ENCODE measurements at regions not wholly inside any gene's neighbourhood (a gene's known extent, or its start where the extent isn't known, plus 50 kb on each side); places are given as distances from the start of the nearest gene placed in this dataset.

GRCh38 chr20:57073402-57073801 lies 193.0 kb downstream of the BMP7 start:
- Histone ChIP-seq H3K4me3 (no peak overlapping the region), H3K9me2 (replicated peaks; ENCODE audit: insufficient read depth) (no peaks in the 10 kb centered on the region), H3K27ac (no peak overlapping the region), H3K4me2 (no peak overlapping the region), H4K20me1 (ENCODE audit: insufficient read depth, poor library complexity, severe bottlenecking) (no peaks in the 10 kb centered on the region), H3K79me2 (no peaks in the 10 kb centered on the region), H2AFZ (no peak overlapping the region), H3K27me3 (peaks cover 6% of the 10 kb centered on the region), H3K36me3 (replicated peaks; ENCODE audit: insufficient read depth, low read depth) (no peaks in the 10 kb centered on the region), H3K4me1 (ENCODE audit: insufficient read depth) (peaks cover 20% of the 10 kb centered on the region), H3K9me3 (ENCODE audit: low read depth) (peaks cover 3% of the 10 kb centered on the region)
- TF ChIP-seq EZH2 (IDR thresholded peaks at IDR 0.05; ENCODE audit: borderline replicate concordance) (no peak), CTCF (IDR thresholded peaks at IDR 0.05; ENCODE audit: poor library complexity) (no peak), EZH2phosphoT487 (IDR thresholded peaks at IDR 0.05; ENCODE audit: low read depth, severe bottlenecking, unreplicated experiment) (no peak)
- WGBS (ENCODE audit: low lambda C conversion rate, missing lambda C conversion rate): 85% methylated on average over 8 of the region's 8 CpGs
- DNase-seq (ENCODE audit: low spot score): no peak

GRCh38 chr20:57074386-57074785 lies 192.1 kb downstream of the BMP7 start:
- WGBS (ENCODE audit: low lambda C conversion rate, missing lambda C conversion rate): 94% methylated on average over 12 of the region's 12 CpGs
- no peak for TF ChIP-seq EZH2 (IDR thresholded peaks at IDR 0.05; ENCODE audit: borderline replicate concordance)
- TF ChIP-seq EZH2phosphoT487 (IDR thresholded peaks at IDR 0.05; ENCODE audit: low read depth, severe bottlenecking, unreplicated experiment): no peak
- TF ChIP-seq CTCF (IDR thresholded peaks at IDR 0.05; ENCODE audit: poor library complexity): no peak
- peaks cover 20% of the 10 kb centered on the region for H3K4me1 ChIP-seq (ENCODE audit: insufficient read depth)
- H3K9me2 ChIP-seq (replicated peaks; ENCODE audit: insufficient read depth): no peaks in the 10 kb centered on the region
- H3K27me3 ChIP-seq: no peaks in the 10 kb centered on the region
- no peaks in the 10 kb centered on the region for H3K36me3 ChIP-seq (replicated peaks; ENCODE audit: insufficient read depth, low read depth)
- no peaks in the 10 kb centered on the region for H3K79me2 ChIP-seq
- DNase-seq (ENCODE audit: low spot score): no peak
- H3K4me3 ChIP-seq: no peak overlapping the region
- H3K9me3 ChIP-seq (ENCODE audit: low read depth): peaks cover 3% of the 10 kb centered on the region
- no peak overlapping the region for H2AFZ ChIP-seq
- H4K20me1 ChIP-seq (ENCODE audit: insufficient read depth, poor library complexity, severe bottlenecking): no peaks in the 10 kb centered on the region
- H3K4me2 ChIP-seq: no peak overlapping the region
- no peak overlapping the region for H3K27ac ChIP-seq

- WGBS (ENCODE audit: low lambda C conversion rate, missing lambda C conversion rate): 79% methylated on average over 5 of the region's 5 CpGs
- no peak overlapping the region for H3K4me3 ChIP-seq
- TF ChIP-seq CTCF (IDR thresholded peaks at IDR 0.05; ENCODE audit: poor library complexity): no peak
- no peak for TF ChIP-seq EZH2 (IDR thresholded peaks at IDR 0.05; ENCODE audit: borderline replicate concordance)
- TF ChIP-seq EZH2phosphoT487 (IDR thresholded peaks at IDR 0.05; ENCODE audit: low read depth, severe bottlenecking, unreplicated experiment): no peak
- no peaks in the 10 kb centered on the region for H3K27me3 ChIP-seq
- peaks cover 20% of the 10 kb centered on the region for H3K4me1 ChIP-seq (ENCODE audit: insufficient read depth)
- H3K27ac ChIP-seq: no peak overlapping the region
- H3K9me2 ChIP-seq (replicated peaks; ENCODE audit: insufficient read depth): no peaks in the 10 kb centered on the region
- H2AFZ ChIP-seq: no peak overlapping the region
- no peaks in the 10 kb centered on the region for H3K79me2 ChIP-seq
- peaks cover 3% of the 10 kb centered on the region for H3K9me3 ChIP-seq (ENCODE audit: low read depth)
- no peak overlapping the region for H3K4me2 ChIP-seq
- H4K20me1 ChIP-seq (ENCODE audit: insufficient read depth, poor library complexity, severe bottlenecking): no peaks in the 10 kb centered on the region
- no peak for DNase-seq (ENCODE audit: low spot score)
- no peaks in the 10 kb centered on the region for H3K36me3 ChIP-seq (replicated peaks; ENCODE audit: insufficient read depth, low read depth)
Observed at GRCh38 chr20:57075181-57075580, 191.3 kb downstream of the BMP7 start.

GRCh38 chr20:57075603-57076002 lies 190.8 kb downstream of the BMP7 start:
- no peak for DNase-seq (ENCODE audit: low spot score)
- no peak overlapping the region for H3K27ac ChIP-seq
- H3K36me3 ChIP-seq (replicated peaks; ENCODE audit: insufficient read depth, low read depth): no peaks in the 10 kb centered on the region
- no peak overlapping the region for H2AFZ ChIP-seq
- no peaks in the 10 kb centered on the region for H4K20me1 ChIP-seq (ENCODE audit: insufficient read depth, poor library complexity, severe bottlenecking)
- H3K79me2 ChIP-seq: no peaks in the 10 kb centered on the region
- no peak overlapping the region for H3K4me3 ChIP-seq
- no peak overlapping the region for H3K4me2 ChIP-seq
- no peaks in the 10 kb centered on the region for H3K27me3 ChIP-seq
- no peaks in the 10 kb centered on the region for H3K9me2 ChIP-seq (replicated peaks; ENCODE audit: insufficient read depth)
- H3K9me3 ChIP-seq (ENCODE audit: low read depth): peaks cover 3% of the 10 kb centered on the region
- peaks cover 17% of the 10 kb centered on the region for H3K4me1 ChIP-seq (ENCODE audit: insufficient read depth)
- no peak for TF ChIP-seq EZH2phosphoT487 (IDR thresholded peaks at IDR 0.05; ENCODE audit: low read depth, severe bottlenecking, unreplicated experiment)
- TF ChIP-seq EZH2 (IDR thresholded peaks at IDR 0.05; ENCODE audit: borderline replicate concordance): no peak
- no peak for TF ChIP-seq CTCF (IDR thresholded peaks at IDR 0.05; ENCODE audit: poor library complexity)
